GM12878 (cell line): ENCODE measurements at regions not wholly inside any gene's neighbourhood (a gene's known extent, or its start where the extent isn't known, plus 50 kb on each side); places are given as distances from the start of the nearest gene placed in this dataset.

Source experiments
- ATAC-seq: fragments of 200-7000 bp; cut with Tn5 transposase; 3 replicates; pipeline ENCODE4 v1.9.1; 2020; ENCODE audit warnings: mild to moderate bottlenecking, moderate library complexity
- BruUV-seq: library from RNA; stranded (reverse); fragments of 400-500 nt; replicated peaks from 2 replicates; lab custom pipeline; 2021; lab: Mats Ljungman, UMichigan
- CTCF ChIA-PET: fragments of 300-600 bp; sonication (Branson Sonifier 250); formaldehyde crosslinking; extraction: SDS; loops from one replicate; lab custom pipeline; 2021; ENCODE audit warnings: inconsistent platforms; lab: Yijun Ruan, JAX
- POLR2A ChIA-PET: fragments of 350-600 bp; formaldehyde crosslinking; extraction: SDS; loops from one replicate; lab custom pipeline; 2021; ENCODE audit warnings: inconsistent platforms; lab: Charles Lee
- RAD21 ChIA-PET: fragments of 300-600 bp; sonication (Branson Sonifier 250); formaldehyde crosslinking; loops from one replicate; lab custom pipeline; 2023; ENCODE audit warnings: antibody characterized with exemption; ENCODE audit not compliant: unreplicated experiment; lab: Charles Lee
- SMC1A ChIA-PET: fragments of 300-600 bp; sonication (Branson Sonifier 250); formaldehyde crosslinking; loops from one replicate; lab custom pipeline; 2023; ENCODE audit not compliant: unreplicated experiment, uncharacterized antibody; lab: Charles Lee
- DNase-seq: peaks from one replicate; pipeline ENCODE4 v3.0.0-alpha.2; 2011; ENCODE audit warnings: low read depth, low spot score
- FAIRE-seq: peaks from 3 replicates; lab custom pipeline; 2011; peaks lifted over from hg19 to GRCh38; lab: Jason Lieb, UNC
- H2AFZ ChIP-seq: 2 replicates; pipeline ENCODE4 v1.6.0; 2011; ENCODE audit warnings: low read depth, low read length, control low read depth; ENCODE audit not compliant: control insufficient read depth
- H3K27ac ChIP-seq: 2 replicates; pipeline ENCODE4 v1.5.1; 2011; ENCODE audit warnings: control low read depth; ENCODE audit not compliant: control insufficient read depth, insufficient read depth
- H3K27me3 ChIP-seq, 2 experiments: replicated peaks in 1 of 2; 2 replicates each; pipeline versions ENCODE4 v1.6.0 to v1.6.1; 2011; ENCODE audit warnings: low read length in 1 of 2; ENCODE audit not compliant: control insufficient read depth in 2 of 2, insufficient read depth in 2 of 2
- H3K36me3 ChIP-seq, 2 experiments: 2 replicates each; pipeline ENCODE4 v1.5.1; 2011; ENCODE audit warnings: low read length in 1 of 2; ENCODE audit not compliant: control insufficient read depth in 2 of 2, insufficient read depth in 2 of 2
- H3K4me1 ChIP-seq: 2 replicates; pipeline ENCODE4 v1.6.1; 2011; ENCODE audit warnings: mild to moderate bottlenecking, low read length, moderate library complexity, mixed read lengths; ENCODE audit not compliant: control insufficient read depth, insufficient read depth
- H3K4me2 ChIP-seq: 2 replicates; pipeline ENCODE4 v1.6.0; 2011; ENCODE audit warnings: control low read depth; ENCODE audit not compliant: control insufficient read depth, insufficient read depth
- H3K4me3 ChIP-seq: fragments of 200-600 bp; sonication (generic); 2 replicates; pipeline ENCODE4 v1.5.1; 2016
- H3K79me2 ChIP-seq: 2 replicates; pipeline ENCODE4 v1.6.0; 2011; ENCODE audit warnings: low read length; ENCODE audit not compliant: control insufficient read depth, insufficient read depth
- H3K9ac ChIP-seq: 2 replicates; pipeline ENCODE4 v1.8.0; 2011; ENCODE audit warnings: low read length, control low read depth, mixed read lengths; ENCODE audit not compliant: control insufficient read depth, insufficient read depth
- H3K9me3 ChIP-seq: replicated peaks from 3 replicates; pipeline ENCODE4 v1.5.1; 2011; ENCODE audit warnings: mild to moderate bottlenecking, low read length; ENCODE audit not compliant: control insufficient read depth, insufficient read depth
- H4K20me1 ChIP-seq: 2 replicates; pipeline ENCODE4 v1.6.0; 2011; ENCODE audit not compliant: control insufficient read depth, insufficient read depth
- ATF2 ChIP-seq: IDR thresholded peaks from 2 replicates; pipeline ENCODE4 v1.6.1; 2012; ENCODE audit warnings: low read length, inconsistent platforms
- BMI1 ChIP-seq: fragments of 450-650 bp; IDR thresholded peaks from 2 replicates; pipeline ENCODE4 v1.6.1; 2016; ENCODE audit warnings: mild to moderate bottlenecking, moderate library complexity, borderline replicate concordance
- CREB1 ChIP-seq: IDR thresholded peaks from 2 replicates; pipeline ENCODE4 v1.6.1; 2012; ENCODE audit warnings: low read depth, mild to moderate bottlenecking, inconsistent platforms
- CUX1 ChIP-seq: IDR thresholded peaks from 2 replicates; pipeline ENCODE4 v1.6.1; 2012; ENCODE audit warnings: improper control_type of control experiment, low read depth, low read length; ENCODE audit not compliant: insufficient replicate concordance
- EZH2 ChIP-seq: IDR thresholded peaks from 2 replicates; pipeline ENCODE4 v1.6.1; 2012; ENCODE audit warnings: low read depth, mild to moderate bottlenecking, control low read depth, inconsistent platforms, low read length, borderline replicate concordance; ENCODE audit not compliant: control insufficient read depth
- GATAD2B ChIP-seq: fragments of 450-650 bp; conservative IDR thresholded peaks from 2 replicates; pipeline ENCODE4 v1.6.1; 2017; ENCODE audit warnings: low read depth, mild to moderate bottlenecking, moderate library complexity
- NFYB ChIP-seq: IDR thresholded peaks from 2 replicates; pipeline ENCODE4 v1.6.1; 2011; ENCODE audit warnings: low read depth, mild to moderate bottlenecking, low read length, improper control_type of control experiment, moderate library complexity; ENCODE audit not compliant: insufficient read depth
- RBBP5 ChIP-seq: fragments of 200-600 bp; sonication (generic); conservative IDR thresholded peaks from 2 replicates; pipeline ENCODE4 v1.6.1; 2016
- REST ChIP-seq: IDR thresholded peaks from 2 replicates; pipeline ENCODE4 v1.6.1; 2012; ENCODE audit warnings: mild to moderate bottlenecking, low read depth, low read length
- RFX5 ChIP-seq: IDR thresholded peaks from 2 replicates; pipeline ENCODE4 v1.6.1; 2011; ENCODE audit warnings: low read depth, low read length, improper control_type of control experiment
- USF1 ChIP-seq: IDR thresholded peaks from 2 replicates; pipeline ENCODE4 v1.6.1; 2011; ENCODE audit warnings: borderline replicate concordance, low read depth, mild to moderate bottlenecking, moderate library complexity, mixed read lengths, low read length; ENCODE audit not compliant: insufficient read depth; ENCODE audit errors: extremely low read length
- USF2 ChIP-seq: IDR thresholded peaks from 2 replicates; pipeline ENCODE4 v1.6.1; 2011; ENCODE audit warnings: low read depth, low read length, improper control_type of control experiment, borderline replicate concordance
- WGBS: methylation state at CpG from one replicate; pipeline ENCODE4 v1.1.6; 2016; ENCODE audit warnings: low lambda C conversion rate; ENCODE audit not compliant: insufficient replicate concordance, insufficient coverage; ENCODE audit errors: missing lambda C conversion rate; 5-methylcytosine and 5-hydroxymethylcytosine counted together
- in situ Hi-C: fragments of 300-500 bp; cut with MboI; formaldehyde crosslinking; loops from 9 replicates; pipeline ENCODE4 v1.14.3; 2018; ENCODE audit warnings: mixed read lengths
- intact Hi-C: fragments of 100-400 bp; cut with micrococcal nuclease; formaldehyde crosslinking; loops from one replicate; pipeline ENCODE4 v1.14.2; 2022; ENCODE audit not compliant: unreplicated experiment

GRCh38 chr3:40876496-40876895, 322.8 kb upstream of the CTNNB1 start:
- FAIRE-seq = no peak
- intact Hi-C loops = no loop called here
- Histone ChIP-seq H3K4me3 (no peak overlapping the region), H3K36me3 (no peaks in the 10 kb centered on the region), H2AFZ (no peak overlapping the region), H3K4me2 (no peak overlapping the region), H3K9me3 (no peaks in the 10 kb centered on the region), H3K27ac (no peak overlapping the region), H3K4me1 (no peaks in the 10 kb centered on the region), H4K20me1 (no peaks in the 10 kb centered on the region), H3K9ac (no peak overlapping the region), H3K79me2 (no peaks in the 10 kb centered on the region), H3K27me3 (no peaks in the 10 kb centered on the region)
- in situ Hi-C loops = no loop called here
- no TSS peak for BruUV-seq
- DNase-seq = no peak
- no peak for ATAC-seq
- SMC1A ChIA-PET = interaction anchor here (0.6 kb wide), 1 partner anchor 95 kb away, joined by 4 read pairs; no protein-coding TSS in a partner anchor
- CTCF ChIA-PET = no interaction called here
- RAD21 ChIA-PET = no interaction called here
- 37% methylated on average over 2 of the region's 2 CpGs for WGBS
- POLR2A ChIA-PET = no interaction called here
- no peak for TF ChIP-seq NFYB
- TF ChIP-seq USF2 = no peak
- TF ChIP-seq GATAD2B = no peak
- no peak for TF ChIP-seq ATF2
- TF ChIP-seq EZH2 = no peak
- TF ChIP-seq CREB1 = no peak
- no peak for TF ChIP-seq BMI1
- no peak for TF ChIP-seq USF1
- no peak for TF ChIP-seq RBBP5
- TF ChIP-seq REST = no peak
- TF ChIP-seq CUX1 = no peak
- TF ChIP-seq RFX5 = no peak
